ENCODE measurements at regions not wholly inside any gene's neighbourhood (a gene's known extent, or its start where the extent isn't known, plus 50 kb on each side); places are given as distances from the start of the nearest gene placed in this dataset.

GRCh38 chr6:159443417-159443920 lies 249.6 kb downstream of the SOD2 start:
- H3K36me3 ChIP-seq (ENCODE audit: insufficient read depth, low read length) = no peaks in the 10 kb centered on the region
- no peaks in the 10 kb centered on the region for H3K9me3 ChIP-seq (ENCODE audit: control insufficient read depth, insufficient read depth, low read length)
- no peaks in the 10 kb centered on the region for H3K4me1 ChIP-seq (ENCODE audit: insufficient read depth, low read length)
- no peak overlapping the region for H3K9ac ChIP-seq (ENCODE audit: low read depth, low read length)

DNA sequence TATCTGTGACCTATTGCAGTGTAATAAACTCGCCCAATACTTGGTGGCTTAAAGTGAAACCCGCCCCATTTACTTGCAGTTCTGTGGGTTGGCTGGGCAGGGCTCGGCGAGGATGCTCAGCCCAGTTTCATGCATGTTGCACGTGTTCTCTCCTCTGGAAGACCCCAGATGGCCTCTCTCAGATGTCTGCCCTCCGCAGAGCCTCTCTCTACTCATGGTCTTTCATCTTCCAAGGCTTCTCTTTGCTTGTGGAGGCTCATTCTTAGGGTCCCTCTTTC lies 251.4 kb downstream of the SOD2 start:
- H3K36me3 ChIP-seq (ENCODE audit: insufficient read depth, low read length) = no peaks in the 10 kb centered on the region
- no peaks in the 10 kb centered on the region for H3K4me1 ChIP-seq (ENCODE audit: insufficient read depth, low read length)
- no peaks in the 10 kb centered on the region for H3K9me3 ChIP-seq (ENCODE audit: control insufficient read depth, insufficient read depth, low read length)
- H3K9ac ChIP-seq (ENCODE audit: low read depth, low read length) = no peak overlapping the region

DNA sequence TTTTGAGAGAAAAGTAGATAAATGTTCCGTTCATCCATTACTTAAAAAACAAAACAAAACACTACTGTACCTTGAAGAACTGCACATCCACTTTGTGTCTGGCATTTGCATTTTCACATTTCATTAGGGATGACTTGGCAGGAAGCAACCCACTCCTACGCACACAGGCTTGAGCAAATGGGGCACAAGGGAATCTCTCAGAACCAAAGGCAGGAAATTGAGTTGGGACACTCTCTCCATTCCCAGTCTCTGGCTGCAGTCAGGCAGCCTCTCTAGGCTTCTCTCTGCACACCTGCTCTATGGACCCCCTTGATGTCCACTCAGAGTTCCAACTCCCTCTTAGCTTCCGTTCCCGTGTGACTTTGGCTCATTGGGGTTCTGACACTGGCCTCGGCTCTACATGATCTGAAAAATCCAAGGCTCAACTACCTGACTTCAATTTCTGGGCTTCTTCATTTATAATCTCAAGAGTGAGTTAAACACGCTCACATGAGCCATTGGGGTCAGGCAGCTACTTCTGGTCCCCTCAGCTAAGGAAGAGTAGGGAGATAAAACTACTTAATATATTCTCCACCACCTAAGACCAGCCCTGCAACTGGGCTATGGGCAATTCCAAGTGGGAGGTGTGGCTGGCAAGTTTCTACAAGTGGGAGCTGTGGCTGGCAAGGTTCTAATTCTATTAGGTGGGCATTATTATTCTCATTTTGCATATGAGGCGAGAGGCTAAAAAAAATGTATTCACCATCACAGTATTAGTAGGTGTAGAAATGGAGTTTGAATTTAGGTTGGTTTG lies 251.9 kb downstream of the SOD2 start:
- no peaks in the 10 kb centered on the region for H3K4me1 ChIP-seq (ENCODE audit: insufficient read depth, low read length)

DNA sequence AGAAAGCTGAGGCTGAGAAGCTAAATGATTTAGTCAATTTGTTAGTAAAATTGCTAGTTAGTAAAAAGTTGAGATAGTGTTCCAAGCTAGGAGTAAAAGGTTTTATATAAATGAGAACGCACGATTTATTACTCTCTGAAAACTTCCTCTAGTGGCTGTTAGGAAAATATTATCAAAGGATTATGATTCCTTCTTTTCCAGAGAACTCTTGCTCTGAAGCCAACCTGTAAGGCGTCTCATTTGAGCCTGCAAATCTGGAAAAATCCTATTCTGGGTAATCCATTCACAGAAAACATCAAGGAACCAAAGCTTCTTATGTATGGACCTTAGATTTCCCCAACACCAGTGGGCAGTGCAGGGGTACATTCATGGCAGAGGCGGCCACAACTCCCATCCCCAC lies 252.7 kb downstream of the SOD2 start:
- Histone ChIP-seq H3K9me3 (ENCODE audit: control insufficient read depth, insufficient read depth, low read length) (no peaks in the 10 kb centered on the region), H3K4me1 (ENCODE audit: insufficient read depth, low read length) (no peaks in the 10 kb centered on the region), H3K9ac (ENCODE audit: low read depth, low read length) (no peak overlapping the region), H3K36me3 (ENCODE audit: insufficient read depth, low read length) (no peaks in the 10 kb centered on the region)

More for the DNA sequence above, 251.9 kb downstream of the SOD2 start:
- H3K36me3 ChIP-seq (ENCODE audit: insufficient read depth, low read length) = no peaks in the 10 kb centered on the region
- H3K9me3 ChIP-seq (ENCODE audit: control insufficient read depth, insufficient read depth, low read length) = no peaks in the 10 kb centered on the region
- H3K9ac ChIP-seq (ENCODE audit: low read depth, low read length) = no peak overlapping the region

DNA sequence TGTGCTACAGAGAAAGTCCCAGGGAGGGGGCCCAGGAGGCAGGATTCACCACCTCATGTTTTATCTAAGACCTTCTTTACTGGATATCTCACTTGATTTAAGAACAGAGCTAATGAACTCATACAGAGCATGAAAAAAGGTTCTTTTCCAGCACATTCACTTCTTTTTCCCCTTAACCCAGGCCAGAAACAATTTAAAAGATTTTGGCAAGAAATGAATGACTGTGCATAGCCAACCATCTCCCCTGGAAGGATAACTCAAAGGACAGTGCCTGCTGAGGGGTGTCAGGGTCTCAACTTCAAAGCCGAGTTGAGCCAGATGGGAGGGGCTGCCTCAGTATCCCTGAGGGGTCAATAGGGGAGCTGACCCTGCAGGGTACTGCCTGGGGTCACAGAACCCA lies 253.4 kb downstream of the SOD2 start:
- Histone ChIP-seq H3K9me3 (ENCODE audit: control insufficient read depth, insufficient read depth, low read length) (no peaks in the 10 kb centered on the region), H3K36me3 (ENCODE audit: insufficient read depth, low read length) (no peaks in the 10 kb centered on the region), H3K9ac (ENCODE audit: low read depth, low read length) (no peak overlapping the region), H3K4me1 (ENCODE audit: insufficient read depth, low read length) (no peaks in the 10 kb centered on the region)

DNA sequence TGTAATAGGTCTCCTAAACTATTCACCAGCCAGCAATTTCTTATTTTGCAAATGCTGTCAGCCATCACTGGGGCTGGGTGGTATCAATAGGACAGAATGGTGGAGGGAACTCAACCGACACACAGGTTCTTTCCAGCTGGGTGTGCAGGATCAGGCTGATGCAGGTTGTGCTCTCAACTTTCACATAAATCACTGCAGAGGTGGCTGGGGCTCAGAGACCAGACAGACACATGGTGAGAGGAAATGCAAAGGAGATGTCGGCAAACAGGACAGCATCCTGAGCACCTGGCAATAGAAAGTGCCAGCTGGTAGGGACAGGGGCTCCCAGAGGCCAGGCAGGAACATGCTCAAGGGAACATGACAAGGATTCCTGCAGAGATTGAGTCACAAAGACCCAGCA lies 254.9 kb downstream of the SOD2 start:
- H3K36me3 ChIP-seq (ENCODE audit: insufficient read depth, low read length) = no peaks in the 10 kb centered on the region
- H3K4me1 ChIP-seq (ENCODE audit: insufficient read depth, low read length) = no peaks in the 10 kb centered on the region
- H3K9ac ChIP-seq (ENCODE audit: low read depth, low read length) = no peak overlapping the region
- 0 out of 2 replicates have a peak, but pooled peaks cover 4% of the 10 kb centered on the region for H3K9me3 ChIP-seq (ENCODE audit: control insufficient read depth, insufficient read depth, low read length)

DNA sequence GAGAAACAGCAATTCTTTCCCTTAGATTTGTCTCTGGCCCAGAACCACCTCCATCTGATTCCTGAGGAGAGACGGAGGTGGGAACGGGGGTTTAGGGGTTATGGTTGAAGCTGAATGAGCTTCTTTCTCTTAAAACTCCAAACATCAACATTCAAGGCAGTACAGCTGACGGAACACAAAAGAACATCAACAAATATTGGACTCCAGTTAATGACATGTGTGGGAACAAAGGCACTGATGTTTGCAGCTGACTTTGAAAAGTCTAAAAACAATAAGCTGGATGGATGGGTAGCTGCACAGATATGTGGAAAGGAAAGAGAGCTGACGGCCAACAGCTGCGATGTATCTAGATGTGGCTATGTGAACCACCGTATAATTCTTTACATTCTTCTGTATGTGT lies 256.5 kb downstream of the SOD2 start:
- Histone ChIP-seq H3K9ac (ENCODE audit: low read depth, low read length) (no peak overlapping the region), H3K4me1 (ENCODE audit: insufficient read depth, low read length) (no peaks in the 10 kb centered on the region), H3K9me3 (ENCODE audit: control insufficient read depth, insufficient read depth, low read length) (0 out of 2 replicates have a peak, but pooled peaks cover 4% of the 10 kb centered on the region), H3K36me3 (ENCODE audit: insufficient read depth, low read length) (no peaks in the 10 kb centered on the region)

DNA sequence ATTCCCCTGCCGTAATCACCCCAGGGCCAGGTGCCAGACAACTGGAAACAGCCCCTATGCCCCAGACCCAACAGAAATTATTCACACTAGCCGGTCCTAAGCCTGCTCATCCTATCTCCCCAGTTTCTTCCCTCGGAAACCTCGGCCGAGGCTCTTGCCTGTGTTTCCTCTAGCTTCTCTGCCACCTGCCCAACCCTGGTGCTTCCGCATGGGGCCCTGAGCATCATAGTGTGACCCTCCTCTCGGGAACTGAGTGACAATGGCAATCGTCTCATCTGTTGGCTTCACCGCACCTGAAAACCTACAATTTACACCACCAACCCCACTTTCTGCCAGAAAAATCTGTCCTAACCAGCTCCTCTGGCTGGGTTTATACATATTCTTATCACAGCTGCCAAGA lies 257.3 kb downstream of the SOD2 start:
- 0 out of 2 replicates have a peak, but pooled peaks cover 4% of the 10 kb centered on the region for H3K9me3 ChIP-seq (ENCODE audit: control insufficient read depth, insufficient read depth, low read length)
- H3K9ac ChIP-seq (ENCODE audit: low read depth, low read length) = no peak overlapping the region
- no peaks in the 10 kb centered on the region for H3K36me3 ChIP-seq (ENCODE audit: insufficient read depth, low read length)
- no peaks in the 10 kb centered on the region for H3K4me1 ChIP-seq (ENCODE audit: insufficient read depth, low read length)

- Histone ChIP-seq H3K9ac (ENCODE audit: low read depth, low read length) (no peak overlapping the region), H3K9me3 (ENCODE audit: control insufficient read depth, insufficient read depth, low read length) (0 out of 2 replicates have a peak, but pooled peaks cover 4% of the 10 kb centered on the region), H3K36me3 (ENCODE audit: insufficient read depth, low read length) (no peaks in the 10 kb centered on the region), H3K4me1 (ENCODE audit: insufficient read depth, low read length) (no peaks in the 10 kb centered on the region)
Observed at GRCh38 chr6:159434410-159434809, 258.6 kb downstream of the SOD2 start.

DNA sequence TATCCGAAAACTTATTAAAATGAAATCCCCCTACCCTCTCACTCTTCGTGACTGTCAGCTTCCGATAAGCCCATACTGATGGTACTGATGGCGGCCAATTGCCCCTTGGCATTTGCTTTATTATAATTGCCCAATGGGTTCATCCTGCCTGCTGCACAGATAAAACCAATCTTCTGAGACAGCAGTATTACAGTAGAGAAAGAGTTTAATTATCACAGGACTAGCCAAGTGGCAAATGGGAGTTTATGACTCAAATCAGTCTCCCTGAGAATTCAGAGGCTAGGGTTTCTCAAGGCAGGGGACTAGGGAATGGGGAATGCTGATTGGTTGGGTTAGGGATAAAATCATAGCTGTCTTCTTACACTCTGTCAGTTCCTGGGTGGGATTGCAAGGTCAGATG lies 259.5 kb downstream of the SOD2 start:
- H3K9ac ChIP-seq (ENCODE audit: low read depth, low read length) = no peak overlapping the region
- 0 out of 2 replicates have a peak, but pooled peaks cover 4% of the 10 kb centered on the region for H3K9me3 ChIP-seq (ENCODE audit: control insufficient read depth, insufficient read depth, low read length)
- no peaks in the 10 kb centered on the region for H3K36me3 ChIP-seq (ENCODE audit: insufficient read depth, low read length)

GRCh38 chr6:159431750-159432149 lies 261.3 kb downstream of the SOD2 start:
- Histone ChIP-seq H3K9ac (ENCODE audit: low read depth, low read length) (no peak overlapping the region), H3K9me3 (ENCODE audit: control insufficient read depth, insufficient read depth, low read length) (0 out of 2 replicates have a peak, but pooled peaks cover 4% of the 10 kb centered on the region), H3K4me1 (ENCODE audit: insufficient read depth, low read length) (no peaks in the 10 kb centered on the region), H3K36me3 (ENCODE audit: insufficient read depth, low read length) (no peaks in the 10 kb centered on the region)

More for the DNA sequence above, 259.5 kb downstream of the SOD2 start:
- H3K4me1 ChIP-seq (ENCODE audit: insufficient read depth, low read length) = no peaks in the 10 kb centered on the region

GRCh38 chr6:159430323-159430722 lies 261.1 kb downstream of the FNDC1 start:
- Histone ChIP-seq H3K9me3 (ENCODE audit: control insufficient read depth, insufficient read depth, low read length) (0 out of 2 replicates have a peak, but pooled peaks cover 4% of the 10 kb centered on the region), H3K9ac (ENCODE audit: low read depth, low read length) (no peak overlapping the region), H3K4me1 (ENCODE audit: insufficient read depth, low read length) (no peaks in the 10 kb centered on the region), H3K36me3 (ENCODE audit: insufficient read depth, low read length) (no peaks in the 10 kb centered on the region)

- H3K36me3 ChIP-seq (ENCODE audit: insufficient read depth, low read length) = no peaks in the 10 kb centered on the region
- no peaks in the 10 kb centered on the region for H3K4me1 ChIP-seq (ENCODE audit: insufficient read depth, low read length)
- H3K9ac ChIP-seq (ENCODE audit: low read depth, low read length) = no peak overlapping the region
- 0 out of 2 replicates have a peak, but pooled peaks cover 4% of the 10 kb centered on the region for H3K9me3 ChIP-seq (ENCODE audit: control insufficient read depth, insufficient read depth, low read length)
Observed at GRCh38 chr6:159429433-159429832, 260.2 kb downstream of the FNDC1 start.

- no peak overlapping the region for H3K9ac ChIP-seq (ENCODE audit: low read depth, low read length)
- H3K36me3 ChIP-seq (ENCODE audit: insufficient read depth, low read length) = no peaks in the 10 kb centered on the region
- H3K4me1 ChIP-seq (ENCODE audit: insufficient read depth, low read length) = no peaks in the 10 kb centered on the region
- no peaks in the 10 kb centered on the region for H3K9me3 ChIP-seq (ENCODE audit: control insufficient read depth, insufficient read depth, low read length)
Observed at GRCh38 chr6:159427771-159428170, 258.6 kb downstream of the FNDC1 start.

DNA sequence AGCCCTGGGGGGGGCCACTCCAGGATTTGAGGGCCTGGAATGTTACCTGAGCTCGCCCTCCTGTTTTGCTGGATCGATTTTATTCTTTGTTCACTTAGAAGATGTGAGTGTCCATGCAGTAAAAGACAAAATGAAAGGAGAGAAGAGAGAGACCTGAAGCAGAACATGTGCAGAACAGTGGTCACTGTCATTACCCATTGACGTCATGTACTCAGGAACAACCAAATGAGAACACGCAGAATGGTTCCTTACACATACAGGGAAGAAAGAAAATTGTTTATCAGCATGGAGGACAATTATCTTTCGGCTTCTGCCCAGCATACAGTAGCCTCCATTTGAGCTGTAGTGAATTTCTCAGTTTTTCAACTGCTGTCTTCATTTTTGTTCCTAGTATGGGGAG lies 258.1 kb downstream of the FNDC1 start:
- H3K9ac ChIP-seq (ENCODE audit: low read depth, low read length) = no peak overlapping the region
- H3K36me3 ChIP-seq (ENCODE audit: insufficient read depth, low read length) = no peaks in the 10 kb centered on the region
- H3K4me1 ChIP-seq (ENCODE audit: insufficient read depth, low read length) = no peaks in the 10 kb centered on the region
- H3K9me3 ChIP-seq (ENCODE audit: control insufficient read depth, insufficient read depth, low read length) = no peaks in the 10 kb centered on the region
